Neural progenitor cell (in vitro differentiated cells): ENCODE measurements at regions not wholly inside any gene's neighbourhood (a gene's known extent, or its start where the extent isn't known, plus 50 kb on each side); places are given as distances from the start of the nearest gene placed in this dataset.

Experiments
- EZH2 ChIP-seq: fragments of 200-600 bp; sonication (generic); IDR thresholded peaks from 2 replicates; pipeline ENCODE4 v1.6.1; 2017; ENCODE audit warnings: antibody characterized with exemption, mild to moderate bottlenecking, moderate library complexity
- EZH2phosphoT487 ChIP-seq: fragments of 200-600 bp; sonication (generic); IDR thresholded peaks from 2 replicates; pipeline ENCODE4 v1.6.1; 2017; ENCODE audit warnings: antibody characterized with exemption
- TF ChIP-seq, protein P1 (sequence below): fragments of 200-600 bp; sonication (generic); IDR thresholded peaks from 2 replicates; pipeline ENCODE4 v1.5.1; 2017; ENCODE audit warnings: antibody characterized with exemption, mild to moderate bottlenecking

DNA sequence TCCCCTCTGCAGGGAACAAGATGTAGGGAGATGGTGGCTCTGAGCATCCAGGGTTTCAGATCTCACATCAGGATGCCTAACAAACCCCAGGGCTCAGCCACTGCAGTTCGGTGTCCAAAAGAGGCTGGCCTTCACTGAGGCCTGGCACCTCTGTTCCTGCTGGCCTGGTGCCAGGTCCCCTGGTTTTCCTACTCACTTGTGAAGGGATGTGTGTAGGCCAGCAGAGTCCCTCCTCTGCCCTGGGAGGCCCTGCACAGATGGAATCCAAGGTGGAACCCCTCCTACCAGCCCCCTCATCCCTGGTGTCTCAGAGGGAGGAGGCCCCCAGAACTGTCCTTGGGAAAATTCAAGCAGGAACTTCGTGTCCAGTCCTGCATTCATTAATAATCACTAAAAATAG lies 260.6 kb downstream of the CCSER2 start:
- TF ChIP-seq, protein P1, sequence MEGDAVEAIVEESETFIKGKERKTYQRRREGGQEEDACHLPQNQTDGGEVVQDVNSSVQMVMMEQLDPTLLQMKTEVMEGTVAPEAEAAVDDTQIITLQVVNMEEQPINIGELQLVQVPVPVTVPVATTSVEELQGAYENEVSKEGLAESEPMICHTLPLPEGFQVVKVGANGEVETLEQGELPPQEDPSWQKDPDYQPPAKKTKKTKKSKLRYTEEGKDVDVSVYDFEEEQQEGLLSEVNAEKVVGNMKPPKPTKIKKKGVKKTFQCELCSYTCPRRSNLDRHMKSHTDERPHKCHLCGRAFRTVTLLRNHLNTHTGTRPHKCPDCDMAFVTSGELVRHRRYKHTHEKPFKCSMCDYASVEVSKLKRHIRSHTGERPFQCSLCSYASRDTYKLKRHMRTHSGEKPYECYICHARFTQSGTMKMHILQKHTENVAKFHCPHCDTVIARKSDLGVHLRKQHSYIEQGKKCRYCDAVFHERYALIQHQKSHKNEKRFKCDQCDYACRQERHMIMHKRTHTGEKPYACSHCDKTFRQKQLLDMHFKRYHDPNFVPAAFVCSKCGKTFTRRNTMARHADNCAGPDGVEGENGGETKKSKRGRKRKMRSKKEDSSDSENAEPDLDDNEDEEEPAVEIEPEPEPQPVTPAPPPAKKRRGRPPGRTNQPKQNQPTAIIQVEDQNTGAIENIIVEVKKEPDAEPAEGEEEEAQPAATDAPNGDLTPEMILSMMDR = no peak
- TF ChIP-seq EZH2phosphoT487 (no peak), EZH2 (no peak)
